HG03139 (cell line): ENCODE measurements at regions not wholly inside any gene's neighbourhood (a gene's known extent, or its start where the extent isn't known, plus 50 kb on each side); places are given as distances from the start of the nearest gene placed in this dataset.
"Not testable (repeated sequence)": the region's sequence is repeated elsewhere in the genome, so short reads cannot be mapped to it uniquely, and the experiment has no call there.

Experiments
- ATAC-seq: cut with Tn5 transposase; IDR thresholded peaks from one replicate; pipeline ENCODE4 v1.9.1; 2021; ENCODE audit not compliant: unreplicated experiment

DNA sequence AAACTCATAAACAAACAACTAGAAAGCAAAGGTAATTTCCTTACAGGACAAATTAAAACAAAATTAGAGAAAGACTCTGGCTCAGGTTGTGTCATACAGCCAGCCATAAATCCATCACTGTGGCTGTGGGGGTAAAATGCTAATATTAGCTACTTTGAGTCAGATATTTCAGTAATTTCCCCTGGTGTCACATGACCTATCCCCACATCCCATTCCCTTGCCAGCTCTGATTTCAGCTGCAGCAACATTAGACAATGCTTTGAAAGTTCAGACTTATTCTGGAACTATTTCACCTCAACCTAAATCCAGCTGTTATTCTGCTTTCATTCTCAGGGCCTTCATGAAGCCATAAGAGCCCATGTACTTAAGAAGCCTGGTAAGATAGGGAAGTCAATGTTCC, 55.3 kb downstream of the RPL10L start:
- ATAC-seq: no peak

DNA sequence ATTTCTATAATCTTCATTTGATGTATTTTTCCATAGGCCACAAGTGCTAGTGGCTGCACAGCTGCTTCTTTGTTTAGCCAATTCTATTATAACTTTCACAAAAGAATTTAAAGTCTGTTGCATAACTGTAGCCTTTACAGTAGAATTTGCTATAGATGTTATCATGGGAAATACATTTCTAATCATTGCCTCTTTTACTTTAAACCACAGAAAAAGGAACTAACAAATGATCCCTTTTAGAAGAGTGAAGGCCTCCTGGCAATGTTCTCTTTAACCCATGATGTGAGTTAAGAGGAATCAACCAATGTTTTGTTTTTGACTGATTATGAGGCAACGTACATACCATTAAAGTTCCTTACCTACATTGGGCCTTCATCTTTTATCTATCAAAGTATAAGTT, 68.8 kb downstream of the RPL10L start:
- ATAC-seq: no peak

DNA sequence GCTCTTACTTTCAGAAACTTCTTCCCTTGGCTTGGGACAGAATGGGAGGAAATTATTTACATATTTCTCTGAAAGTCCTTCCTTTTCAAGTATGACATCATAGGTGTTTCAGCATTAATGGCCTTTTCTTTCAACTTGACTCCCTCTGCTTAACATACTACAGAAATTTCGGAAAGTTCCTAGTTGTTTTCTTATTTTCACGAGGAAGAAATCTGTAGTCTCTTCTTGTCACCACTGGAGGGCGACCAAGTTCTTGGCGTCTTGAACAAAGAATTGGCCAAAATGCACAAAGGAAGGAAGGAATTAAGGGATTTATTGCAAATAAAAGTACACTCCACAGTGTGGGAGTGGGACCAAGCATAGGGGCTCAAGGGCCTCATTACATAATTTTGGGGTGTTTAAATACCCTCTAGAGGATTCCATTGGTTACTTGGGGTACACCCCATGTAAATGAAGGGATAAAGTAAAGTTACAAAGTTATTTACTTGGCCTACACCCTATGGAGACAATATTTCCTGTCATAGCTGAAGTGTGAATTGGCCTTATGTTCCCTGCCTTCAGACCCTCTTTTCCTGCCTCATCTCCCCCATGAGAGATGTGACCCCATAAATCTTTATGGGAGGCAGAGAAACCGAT, 70.4 kb downstream of the RPL10L start:
- ATAC-seq: no peak

DNA sequence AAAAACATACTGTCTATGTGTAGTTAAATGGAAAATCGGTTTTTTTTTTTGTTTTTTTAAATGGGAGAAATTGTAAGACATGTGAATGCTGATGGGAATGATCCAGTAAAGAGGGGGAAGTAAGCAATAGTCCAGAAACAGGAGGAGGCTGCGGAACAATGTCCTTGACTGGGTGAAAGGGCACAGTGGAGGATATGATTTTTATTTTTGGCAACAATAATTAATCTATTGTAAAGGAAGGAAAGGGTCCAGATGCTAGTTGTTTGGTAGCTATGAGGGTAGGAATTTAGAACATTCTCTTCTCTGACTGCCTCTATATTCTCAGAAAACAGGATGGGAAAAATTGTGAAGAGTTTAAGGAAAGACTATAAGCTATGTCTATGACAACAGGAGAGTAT, 76.6 kb downstream of the RPL10L start:
- ATAC-seq: no peak

DNA sequence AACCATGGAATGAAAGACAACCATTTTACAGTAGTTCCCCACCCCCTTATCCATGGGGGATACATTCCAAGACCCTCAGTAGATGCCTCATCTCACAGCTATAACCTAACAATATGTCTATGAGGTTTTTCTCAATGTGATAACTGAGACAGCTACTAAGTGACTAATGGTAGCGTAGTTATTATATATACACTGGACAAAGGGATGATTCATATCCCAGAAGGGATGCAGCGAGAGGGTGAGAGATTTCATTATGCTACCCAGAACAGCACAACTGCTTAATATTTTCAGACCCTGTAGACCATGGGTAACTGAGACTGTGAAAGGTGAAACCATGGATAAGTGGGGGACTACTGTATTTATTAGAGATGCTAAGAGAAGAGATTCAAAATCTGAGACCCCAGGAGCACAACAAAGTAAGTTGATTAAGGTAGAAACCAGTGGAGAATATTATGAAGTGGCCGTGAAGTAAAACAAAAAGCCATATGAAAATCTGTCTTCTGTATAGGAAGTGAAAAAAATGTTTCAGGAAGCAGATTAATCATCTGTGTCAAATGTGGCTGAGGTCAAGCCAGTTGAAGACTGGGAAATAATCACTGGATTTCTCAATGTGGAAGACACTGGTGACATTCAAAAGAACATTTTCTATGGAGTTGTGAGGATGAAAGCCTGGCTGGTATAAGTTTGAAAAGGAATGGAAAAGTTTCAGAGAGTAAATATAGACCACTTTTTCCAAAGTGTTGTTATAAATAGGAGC, 77.2 kb downstream of the RPL10L start:
- ATAC-seq: no peak

DNA sequence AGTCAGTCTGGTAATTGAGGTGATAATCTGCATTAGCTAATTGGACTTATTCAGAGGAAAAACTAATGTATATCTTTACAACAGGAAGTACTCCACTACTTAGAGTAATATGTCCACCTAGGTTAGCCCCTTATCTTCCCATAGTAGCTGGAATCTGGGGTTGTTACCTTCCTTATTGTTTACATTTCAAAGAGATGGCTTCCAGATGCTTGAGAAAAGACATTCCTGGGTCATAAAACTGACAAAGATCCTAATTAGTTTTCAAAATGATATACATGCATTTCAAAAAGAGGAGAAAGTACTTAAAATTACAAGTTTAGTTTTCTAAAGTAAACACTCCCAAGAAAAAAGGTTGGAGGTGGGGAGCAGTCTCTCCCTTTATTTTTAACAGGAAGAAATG, 78.1 kb downstream of the RPL10L start:
- ATAC-seq: no peak

DNA sequence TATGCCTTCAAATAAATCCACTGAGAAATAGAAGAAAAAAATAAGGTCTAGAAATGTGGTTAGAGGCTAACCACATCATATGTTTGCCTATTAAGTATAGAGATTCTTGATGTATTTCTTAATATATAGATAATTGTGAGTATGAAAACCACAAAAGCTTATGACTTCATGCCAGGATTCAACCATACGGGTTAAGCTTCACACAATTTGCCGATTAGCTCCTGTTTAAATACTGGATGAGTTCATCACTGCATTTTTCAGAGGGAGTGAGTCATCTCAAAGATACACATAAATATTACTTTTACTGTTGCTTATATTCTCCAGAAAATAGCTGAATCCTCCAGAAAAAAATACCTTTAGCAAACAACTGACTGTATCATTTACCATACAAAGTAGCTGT, 79.6 kb downstream of the RPL10L start:
- ATAC-seq: no peak

DNA sequence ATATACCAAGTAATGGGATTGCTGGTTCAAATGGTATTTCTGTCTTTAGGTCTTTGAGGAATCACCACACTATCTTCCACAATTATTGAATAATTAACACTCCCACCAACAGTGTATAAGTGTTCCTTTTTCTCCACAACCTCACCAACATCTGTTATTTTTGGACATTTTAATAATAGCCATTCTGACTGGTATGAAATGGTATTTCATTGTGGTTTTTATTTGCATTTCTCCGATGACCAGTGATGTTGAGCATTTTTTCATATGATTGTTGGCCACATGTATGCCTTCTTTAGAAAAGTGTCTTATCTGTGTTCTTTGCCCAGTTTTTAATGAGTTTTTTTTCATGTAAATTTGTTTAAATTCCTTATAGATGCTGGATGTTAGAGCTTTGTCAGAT, 83.4 kb downstream of the RPL10L start:
- ATAC-seq: not testable (repeated sequence)

DNA sequence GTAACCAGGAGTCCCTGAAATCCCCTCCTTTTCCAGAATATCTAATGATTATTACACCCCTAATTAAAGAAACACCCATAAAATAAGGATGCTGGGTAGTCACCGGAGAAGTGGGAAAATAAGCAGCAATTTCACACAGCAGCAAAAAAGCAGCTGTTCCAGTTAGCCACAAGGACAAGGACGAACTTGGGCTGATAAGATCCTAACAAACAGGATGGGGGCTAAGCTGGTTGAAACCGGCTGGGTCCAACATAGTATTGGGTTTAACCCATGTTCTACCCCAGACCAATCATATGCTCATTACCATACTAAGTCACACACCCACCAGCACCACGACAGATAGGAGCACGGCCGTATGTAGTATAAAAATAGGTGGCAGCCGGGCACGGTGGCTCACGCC, 100.7 kb downstream of the RPL10L start:
- no peak for ATAC-seq

DNA sequence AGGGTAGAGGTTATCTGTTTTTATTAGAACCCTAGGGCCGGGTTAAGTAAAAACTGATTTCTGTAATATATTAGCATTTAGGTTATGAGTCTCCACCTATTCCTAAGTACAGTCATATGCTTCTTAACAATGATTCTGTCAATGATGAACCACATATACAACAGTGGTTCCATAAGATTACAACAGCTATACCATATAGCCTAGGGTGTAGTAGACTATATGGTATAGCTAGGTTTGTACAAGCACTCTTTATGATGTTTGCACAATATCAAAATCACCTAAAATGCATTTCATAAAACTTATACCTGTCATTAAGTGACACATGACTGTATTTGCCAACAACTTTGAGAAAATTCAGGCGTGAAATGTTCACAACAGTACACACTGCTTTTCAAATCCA, 110.6 kb downstream of the RPL10L start:
- no peak for ATAC-seq

DNA sequence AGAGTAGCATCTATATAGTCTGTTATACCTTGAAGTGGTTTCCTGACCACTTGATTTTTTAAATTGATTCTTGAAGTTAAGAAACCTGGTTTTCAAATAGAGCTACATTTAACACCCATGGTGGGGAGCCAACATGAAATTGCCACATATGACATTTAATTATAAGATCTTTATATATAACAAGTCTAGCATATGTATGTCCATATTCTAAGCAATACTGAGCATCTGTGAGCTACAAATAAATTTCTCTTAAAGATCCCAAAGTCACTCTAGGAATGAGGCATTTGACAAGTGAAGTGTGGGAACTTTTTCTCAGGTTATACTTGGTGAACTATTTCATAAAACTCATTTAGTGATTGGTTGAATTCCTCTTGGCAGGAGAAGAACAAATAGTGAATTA, 132.5 kb downstream of the RPL10L start:
- ATAC-seq: no peak

DNA sequence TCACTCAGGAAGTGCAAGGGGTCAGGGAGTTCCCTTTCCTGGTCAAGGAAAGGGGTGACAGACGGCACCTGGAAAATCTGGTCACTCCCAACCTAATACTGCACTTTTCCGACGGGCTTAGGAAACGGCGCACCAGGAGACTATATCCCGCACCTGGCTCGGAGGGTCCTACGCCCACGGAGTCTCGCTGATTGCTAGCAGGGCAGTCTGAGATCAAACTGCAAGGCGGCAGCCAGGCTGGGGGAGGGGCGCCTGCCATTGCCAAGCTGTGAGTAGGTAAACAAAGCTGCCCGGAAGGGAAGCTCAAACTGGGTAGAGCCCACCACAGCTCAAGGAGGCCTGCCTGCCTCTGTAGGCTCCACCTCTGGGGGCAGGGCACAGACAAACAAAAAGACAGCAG, 142.8 kb downstream of the RPL10L start:
- not testable (repeated sequence) for ATAC-seq

DNA sequence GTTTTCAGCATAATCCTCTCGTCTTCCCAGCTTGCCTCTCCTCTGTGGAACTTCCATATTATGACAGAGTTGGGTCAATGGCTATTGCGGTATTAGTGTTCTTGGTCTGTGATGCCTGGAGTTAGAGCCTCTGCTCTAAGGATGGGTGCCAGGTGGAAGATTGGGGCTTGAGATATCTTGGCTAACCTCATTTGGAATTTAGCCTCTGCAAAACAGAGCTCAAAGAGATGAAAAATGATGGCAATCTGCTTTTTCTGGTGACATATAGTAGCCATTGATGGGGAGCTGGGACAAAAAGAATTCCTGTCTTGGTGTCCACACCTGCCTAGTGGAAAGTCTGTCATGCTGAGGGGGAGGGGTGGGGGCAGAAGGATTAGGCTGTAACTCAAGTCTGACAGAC, 152.1 kb downstream of the RPL10L start:
- no peak for ATAC-seq

DNA sequence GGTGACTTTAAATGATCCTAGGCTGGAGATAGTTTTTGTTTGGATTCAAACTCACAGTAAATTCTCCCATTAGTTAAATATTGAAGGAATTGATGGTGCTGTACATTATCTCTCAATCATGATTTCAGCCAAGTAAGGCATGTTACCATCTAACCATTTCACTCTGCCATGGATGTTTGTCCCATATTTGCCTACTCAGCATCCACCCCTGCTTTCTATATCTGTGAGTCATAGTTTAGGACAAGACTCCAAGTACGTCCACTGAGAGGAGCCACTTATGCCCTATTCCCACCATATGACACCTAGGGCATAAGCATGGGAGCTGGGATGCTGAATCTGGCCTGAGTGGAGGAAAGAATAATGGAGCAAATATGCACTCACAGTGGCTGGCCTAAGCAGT, 155.2 kb downstream of the RPL10L start:
- ATAC-seq: no peak

DNA sequence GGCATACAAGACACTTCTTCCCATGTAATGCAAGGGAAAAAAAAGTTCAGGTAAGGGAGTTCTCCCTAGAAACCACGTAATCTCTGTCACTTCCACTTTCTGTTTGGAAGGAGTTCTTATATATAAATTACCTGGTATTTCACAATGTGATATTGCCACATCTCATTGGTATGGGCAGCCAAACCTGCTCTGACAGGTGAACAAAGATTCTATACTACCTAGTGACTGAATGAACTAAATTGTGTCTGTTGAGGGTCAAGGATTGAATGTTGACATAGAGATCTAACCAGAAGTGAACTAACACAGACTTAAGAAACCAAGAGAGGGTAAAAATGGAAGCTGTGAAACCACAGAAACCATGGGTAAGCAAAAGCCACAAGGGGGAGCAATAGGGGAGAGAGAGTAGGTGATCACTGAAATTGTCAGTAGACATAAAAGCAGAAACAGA, 161.3 kb downstream of the RPL10L start:
- peak; percentile 90 for ATAC-seq

DNA sequence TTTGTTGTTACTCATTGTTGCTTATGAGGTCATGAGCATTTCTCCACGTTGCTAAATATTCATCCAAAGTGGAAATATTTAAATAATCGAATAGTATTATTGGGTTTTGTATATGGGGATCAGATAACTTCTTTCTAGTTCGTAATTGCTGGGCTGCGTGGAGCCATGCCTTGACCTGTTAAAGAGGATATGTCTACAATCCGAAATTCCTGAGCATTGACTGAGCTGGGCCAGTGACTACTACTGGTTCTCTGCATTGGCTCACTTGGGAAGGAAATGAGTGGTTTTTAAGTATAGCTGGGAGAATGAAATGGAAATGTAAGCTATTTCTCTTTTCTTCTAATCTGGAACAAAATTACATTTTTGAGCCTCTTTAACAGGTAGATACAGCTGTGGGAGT, 163.2 kb downstream of the RPL10L start:
- no peak for ATAC-seq

DNA sequence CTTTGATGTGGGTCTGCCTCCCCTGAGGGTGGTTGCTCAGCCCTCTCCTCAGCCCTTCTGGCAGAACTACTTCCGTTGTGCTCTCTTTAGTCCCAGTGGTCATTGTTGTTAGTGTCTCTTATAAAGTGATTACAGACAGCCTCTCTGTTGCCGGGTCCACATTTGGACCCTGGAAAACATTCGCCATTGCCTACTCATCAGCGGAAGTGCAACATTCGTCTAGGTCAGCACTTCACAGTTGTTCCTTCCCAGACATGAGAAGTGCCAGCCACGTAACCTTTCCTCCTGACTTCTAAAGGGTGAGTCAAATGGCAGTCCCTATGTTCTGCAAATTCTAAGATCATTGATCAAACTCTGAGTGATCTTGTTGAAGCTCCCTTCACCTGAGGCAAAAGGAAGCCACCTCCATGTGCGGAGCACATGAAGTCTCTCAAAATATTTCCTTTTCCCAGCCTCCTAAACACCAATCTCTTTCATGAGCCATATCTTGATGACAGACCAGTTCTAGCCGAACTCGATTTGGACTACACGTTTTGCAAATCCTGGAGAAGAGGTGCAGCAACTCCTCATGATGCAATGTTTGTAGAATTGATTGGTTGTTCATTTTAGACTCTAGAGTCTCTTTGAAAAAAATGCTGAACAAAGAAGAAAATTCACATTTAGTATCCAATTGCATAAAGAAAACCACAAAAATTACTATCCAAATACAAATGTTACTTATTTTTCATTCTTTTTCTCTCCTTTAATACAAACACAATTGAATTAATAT, 163.8 kb downstream of the RPL10L start:
- ATAC-seq: no peak

DNA sequence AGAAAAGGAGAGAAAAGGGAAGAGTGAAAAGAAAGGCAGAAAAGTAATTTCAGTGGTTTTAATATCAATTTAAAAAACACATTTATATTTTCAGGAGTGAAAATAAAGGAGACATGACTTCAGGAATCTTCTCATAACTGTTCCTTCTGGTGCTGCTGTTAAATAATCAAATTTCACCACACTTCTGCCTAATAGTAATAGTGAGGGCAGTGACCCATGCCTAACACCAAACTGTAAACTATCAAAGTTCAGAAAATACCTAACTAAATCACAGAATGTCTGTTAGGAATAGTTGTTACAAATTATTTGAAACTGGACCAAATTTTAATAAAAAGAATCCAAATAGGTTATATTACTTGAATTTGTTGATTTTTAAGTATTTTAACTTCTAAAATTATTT, 169.4 kb downstream of the RPL10L start:
- ATAC-seq: no peak

DNA sequence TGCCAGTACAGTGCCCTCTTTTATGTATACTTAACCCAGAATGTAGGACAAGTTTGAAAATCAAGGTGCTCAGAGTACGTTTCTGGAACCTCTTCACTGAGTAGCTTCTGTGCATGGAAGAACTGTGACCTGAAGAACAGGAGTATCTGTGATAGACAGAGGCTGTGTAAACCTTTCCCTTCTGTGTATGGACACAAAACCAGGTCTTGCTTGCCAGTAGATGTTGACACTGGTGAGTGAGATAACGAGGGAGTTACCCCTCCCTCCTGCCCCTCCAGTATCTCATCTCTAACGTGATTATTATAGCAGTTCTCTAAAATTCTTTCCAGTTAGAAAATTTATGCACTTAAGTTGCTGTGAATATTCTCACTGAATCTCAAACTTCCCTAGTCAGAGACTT, 170.8 kb downstream of the RPL10L start:
- no peak for ATAC-seq

DNA sequence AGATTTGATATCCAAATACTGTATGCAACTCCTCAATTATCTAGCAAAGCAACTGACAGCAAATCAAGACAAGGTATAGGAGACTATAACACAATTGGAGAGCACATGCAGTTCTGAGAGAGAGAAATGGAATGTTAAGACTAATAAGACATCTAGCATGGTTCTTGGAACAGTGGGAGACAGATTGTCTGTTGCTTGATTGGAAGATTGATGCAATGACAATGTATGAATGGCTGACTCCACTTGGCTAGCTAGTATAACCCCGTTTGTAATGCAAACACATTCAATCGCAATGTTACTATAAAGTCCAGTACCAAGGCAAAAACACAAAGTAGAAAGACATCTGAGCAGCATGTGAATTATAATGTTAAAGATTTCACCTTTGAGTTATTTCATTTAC, 179.3 kb downstream of the RPL10L start:
- ATAC-seq: no peak

DNA sequence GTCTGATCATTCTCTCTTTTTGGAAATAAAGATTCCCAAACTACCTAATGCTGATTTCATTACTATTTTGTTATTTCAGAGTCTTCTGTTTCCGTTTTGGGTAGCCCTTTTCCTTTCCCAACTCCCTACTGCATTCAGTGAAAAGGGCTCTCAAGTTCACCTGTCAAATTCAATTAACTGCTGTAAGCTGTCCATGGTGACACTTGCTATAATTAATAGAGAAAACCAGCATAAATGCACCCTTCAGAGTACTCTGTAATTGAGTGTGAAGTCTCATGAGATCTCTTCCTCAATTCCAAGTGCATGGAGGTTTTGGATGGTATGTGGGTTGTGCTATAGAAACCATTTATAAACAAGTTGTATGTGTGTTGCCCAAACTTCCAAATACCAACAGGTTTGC, 187.2 kb downstream of the RPL10L start:
- ATAC-seq: no peak

DNA sequence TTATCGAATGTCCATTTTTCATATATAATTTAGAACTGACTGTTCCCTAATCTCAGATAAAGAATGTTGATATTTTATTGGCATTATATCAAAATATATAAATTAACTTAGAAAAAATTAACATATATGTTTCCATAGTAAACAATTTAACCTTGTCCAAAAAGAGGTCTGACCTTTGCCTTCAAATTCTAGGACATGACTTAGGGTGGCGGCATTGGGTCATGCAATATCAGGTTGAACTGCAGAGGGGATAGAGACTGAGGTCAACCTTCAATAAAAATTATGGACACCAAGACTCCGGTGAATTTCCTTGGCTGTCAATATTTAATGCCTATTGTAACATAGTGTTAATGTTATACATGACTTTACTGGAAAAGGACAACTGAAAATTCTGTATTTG, 199.8 kb downstream of the RPL10L start:
- no peak for ATAC-seq
